GM21717 (cell line): ENCODE measurements at regions not wholly inside any gene's neighbourhood (a gene's known extent, or its start where the extent isn't known, plus 50 kb on each side); places are given as distances from the start of the nearest gene placed in this dataset.
"Not testable (repeated sequence)": the region's sequence is repeated elsewhere in the genome, so short reads cannot be mapped to it uniquely, and the experiment has no call there.

Source experiments
- ATAC-seq: cut with Tn5 transposase; IDR thresholded peaks from one replicate; pipeline ENCODE4 v1.9.1; 2021; ENCODE audit warnings: mild to moderate bottlenecking, moderate library complexity; ENCODE audit not compliant: unreplicated experiment

- ATAC-seq: not testable (repeated sequence)
Observed at GRCh38 chr17:20681746-20682722, 102.5 kb downstream of the CDRT15L2 start.

DNA sequence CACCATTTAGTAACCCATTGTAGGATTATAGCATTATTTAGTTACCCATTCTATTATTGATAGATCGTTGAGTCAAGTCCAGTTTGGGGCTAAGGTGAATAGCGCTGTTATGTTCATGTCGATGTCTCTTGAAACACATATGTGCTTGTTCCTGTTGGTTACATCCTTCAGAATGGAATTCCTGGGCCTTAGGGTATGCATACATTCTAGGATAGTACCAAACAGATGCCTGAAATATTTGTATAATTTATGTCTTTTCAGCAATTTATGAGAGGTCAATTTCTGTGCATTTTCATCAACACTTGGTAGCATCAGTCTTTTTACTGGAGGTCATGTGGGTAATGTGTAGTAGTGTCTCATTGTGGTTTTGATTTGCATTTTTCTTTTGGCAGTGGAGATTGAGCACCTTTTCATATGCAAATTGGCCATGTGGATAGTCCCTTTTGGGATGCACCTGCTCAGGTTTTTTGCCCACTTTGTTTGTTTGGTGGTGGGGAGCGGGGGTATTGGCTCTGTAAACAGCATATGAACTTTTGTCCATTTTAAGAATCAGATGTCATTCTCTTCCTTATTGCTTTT, 104.2 kb downstream of the CDRT15L2 start:
- not testable (repeated sequence) for ATAC-seq

- ATAC-seq: not testable (repeated sequence)
Observed at GRCh38 chr17:20684975-20685374, 105.5 kb downstream of the CDRT15L2 start.

GRCh38 chr17:20687584-20687983, 108.1 kb downstream of the CDRT15L2 start:
- ATAC-seq: not testable (repeated sequence)

DNA sequence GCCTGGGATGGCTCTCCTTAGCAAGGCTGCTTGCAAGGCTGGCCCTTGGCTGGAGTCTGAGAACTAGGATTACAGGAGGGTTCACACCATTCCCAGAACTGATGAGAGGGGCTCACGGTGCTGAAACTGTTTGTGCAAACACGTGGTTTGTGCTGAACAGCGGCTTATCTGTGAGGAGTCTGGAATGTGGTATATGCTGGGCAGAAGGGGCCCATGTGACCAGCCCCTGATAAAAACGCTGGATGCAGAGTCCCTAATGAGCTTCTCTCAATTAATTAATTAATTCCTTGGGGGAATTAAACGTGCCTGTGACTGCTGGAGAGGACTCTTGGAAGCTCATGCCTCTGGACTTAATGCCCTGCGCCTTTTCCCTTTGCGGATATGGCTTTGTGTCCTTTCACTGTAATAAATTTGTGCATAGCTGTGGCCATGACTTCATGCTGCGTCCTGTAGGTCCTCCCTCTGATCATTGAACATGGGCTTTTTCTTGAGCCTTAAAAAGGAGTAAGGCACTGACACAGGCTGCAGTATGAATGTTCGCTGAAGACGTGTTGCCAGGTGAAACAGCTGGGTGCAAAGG, 109.7 kb downstream of the CDRT15L2 start:
- ATAC-seq: not testable (repeated sequence)

GRCh38 chr17:20692706-20693105, 113.2 kb downstream of the CDRT15L2 start:
- not testable (repeated sequence) for ATAC-seq

GRCh38 chr17:20695871-20696270, 116.3 kb downstream of the CDRT15L2 start:
- not testable (repeated sequence) for ATAC-seq

DNA sequence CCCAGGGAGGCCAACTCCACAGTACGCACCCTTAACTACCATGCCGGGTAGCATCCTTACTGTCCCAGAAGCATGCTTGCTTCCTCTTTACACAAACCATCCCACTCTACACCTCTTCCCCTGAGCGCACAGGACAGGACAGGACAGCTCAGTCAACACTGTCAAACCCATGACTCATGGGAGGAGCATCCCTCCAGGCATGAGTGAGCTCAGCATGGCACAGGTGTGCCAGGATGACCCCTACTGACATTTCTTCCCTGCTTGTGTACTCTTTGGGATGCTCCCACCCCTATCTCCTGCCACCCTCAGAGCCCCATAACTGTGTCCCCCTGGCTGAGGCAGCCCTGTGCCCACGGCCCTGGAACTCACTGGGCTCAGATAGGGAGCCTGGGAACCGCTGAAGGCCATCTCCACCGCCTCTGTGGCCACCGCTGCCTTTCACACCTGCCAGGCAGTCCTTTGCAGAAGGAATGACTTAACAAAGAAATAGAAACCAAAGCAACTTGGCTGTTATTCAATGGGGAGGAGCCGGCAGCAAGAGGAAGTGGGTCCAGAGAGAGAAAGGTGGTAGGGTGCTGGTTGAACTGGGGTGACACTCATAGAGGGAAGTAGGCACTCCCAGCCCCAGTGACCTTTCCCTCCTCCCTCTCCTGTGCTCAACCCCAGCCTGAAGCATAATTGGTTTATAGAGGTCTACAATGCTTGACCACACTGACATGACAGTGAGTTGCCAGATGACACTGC, 119.1 kb downstream of the CDRT15L2 start:
- peak; percentile 87 for ATAC-seq

DNA sequence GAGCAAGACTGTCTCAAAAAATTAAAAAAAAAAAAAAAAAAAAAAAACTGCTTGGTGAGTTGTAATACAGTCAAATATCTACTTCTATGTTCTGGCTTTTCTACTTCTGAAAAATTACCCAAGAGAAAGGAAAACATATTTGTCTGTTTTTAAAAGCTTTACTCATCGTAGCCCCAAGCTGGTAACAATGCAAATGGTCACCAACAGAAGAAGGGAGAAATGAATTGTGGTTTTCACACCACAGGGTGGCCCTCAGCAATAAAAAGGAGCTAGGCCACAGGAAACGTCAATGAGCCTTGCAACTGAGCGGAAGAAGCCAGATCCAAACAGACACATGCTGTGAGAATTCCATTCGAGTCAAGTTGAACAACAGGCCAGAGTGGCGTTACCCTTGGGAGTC, 121.0 kb downstream of the CDRT15L2 start:
- not testable (repeated sequence) for ATAC-seq

DNA sequence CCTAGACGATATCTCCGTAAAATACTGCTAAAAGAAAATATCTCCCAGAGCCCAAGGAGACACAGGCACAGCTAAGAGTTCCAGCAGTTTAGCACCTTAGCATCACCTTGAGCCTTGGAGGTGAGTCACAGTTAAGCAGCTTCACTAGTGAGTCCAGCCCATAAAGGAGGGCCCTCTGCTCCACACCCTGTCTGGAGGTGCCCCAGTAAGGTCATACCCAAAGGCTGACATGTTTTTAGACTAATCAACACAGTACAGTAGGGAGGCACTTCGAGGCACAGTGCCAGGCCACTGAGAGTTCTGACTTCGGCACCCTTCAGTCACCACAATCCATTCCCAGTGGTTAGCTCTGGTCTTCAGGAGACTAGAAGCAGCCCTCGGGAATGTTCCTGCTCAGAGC, 121.8 kb downstream of the CDRT15L2 start:
- ATAC-seq: not testable (repeated sequence)

GRCh38 chr17:20702692-20703091, 123.2 kb downstream of the CDRT15L2 start:
- no peak for ATAC-seq

DNA sequence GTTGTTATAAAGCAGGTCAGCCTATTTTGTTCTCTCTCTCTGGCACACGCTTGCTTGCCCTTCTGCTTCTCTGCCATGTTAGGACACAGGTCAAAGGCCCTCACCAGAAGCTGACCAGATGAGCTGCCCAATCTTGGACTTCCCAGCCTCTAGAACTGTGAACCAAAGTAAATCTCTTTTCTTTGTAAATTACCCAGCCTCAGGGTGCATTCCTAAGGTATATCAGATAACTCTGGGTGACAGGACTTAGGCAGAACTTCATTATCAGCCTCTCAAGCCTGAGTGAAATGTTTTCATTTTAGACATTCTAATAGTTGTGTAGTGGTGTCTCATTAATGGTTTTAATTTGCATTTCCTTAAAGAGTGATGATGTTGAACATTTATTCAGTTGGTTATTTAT, 124.3 kb downstream of the CDRT15L2 start:
- ATAC-seq: no peak

DNA sequence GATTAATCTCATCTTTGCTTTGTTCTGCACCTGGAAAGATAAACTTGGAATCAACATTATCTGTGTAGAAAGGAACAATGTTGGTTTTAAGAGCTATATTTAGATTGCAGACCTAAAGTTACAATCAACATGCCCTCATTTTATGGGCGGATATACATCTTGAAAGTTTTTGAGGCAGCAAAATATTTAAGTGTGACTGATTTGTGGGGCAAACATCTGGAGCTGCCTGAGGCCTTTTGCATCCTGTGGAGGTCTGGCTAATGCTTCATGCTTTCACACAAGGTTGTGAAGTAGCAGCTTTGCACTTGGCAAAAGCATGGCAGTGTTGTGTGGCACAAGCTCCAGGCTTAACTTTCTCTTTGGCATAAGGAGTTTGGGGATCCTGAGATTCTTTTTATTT, 125.7 kb downstream of the CDRT15L2 start:
- not testable (repeated sequence) for ATAC-seq

- ATAC-seq: no peak
Observed at GRCh38 chr17:20706751-20707373, 127.3 kb downstream of the CDRT15L2 start.

DNA sequence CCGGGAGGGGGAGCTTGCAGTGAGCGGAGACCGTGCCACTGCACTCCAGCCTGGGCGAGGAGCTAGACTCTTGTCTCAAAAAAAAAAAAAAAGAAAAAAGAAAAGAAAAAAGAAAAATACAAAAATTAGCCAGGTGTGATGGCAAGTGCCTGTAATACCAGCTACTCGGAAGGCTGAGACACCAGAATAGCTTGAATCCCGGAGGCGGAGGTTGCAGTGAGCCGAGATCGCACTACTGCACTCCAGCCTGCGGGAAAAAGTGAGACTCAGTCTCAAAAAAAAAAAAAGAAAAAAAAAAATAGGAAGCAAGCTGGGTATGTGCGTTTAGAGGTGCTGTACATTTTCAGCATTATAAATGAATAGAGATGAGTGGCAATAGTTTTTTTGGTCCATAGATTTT, 129.3 kb downstream of the CDRT15L2 start:
- not testable (repeated sequence) for ATAC-seq

- ATAC-seq: not testable (repeated sequence)
Observed at GRCh38 chr17:20716481-20716880, 137.0 kb downstream of the CDRT15L2 start.

DNA sequence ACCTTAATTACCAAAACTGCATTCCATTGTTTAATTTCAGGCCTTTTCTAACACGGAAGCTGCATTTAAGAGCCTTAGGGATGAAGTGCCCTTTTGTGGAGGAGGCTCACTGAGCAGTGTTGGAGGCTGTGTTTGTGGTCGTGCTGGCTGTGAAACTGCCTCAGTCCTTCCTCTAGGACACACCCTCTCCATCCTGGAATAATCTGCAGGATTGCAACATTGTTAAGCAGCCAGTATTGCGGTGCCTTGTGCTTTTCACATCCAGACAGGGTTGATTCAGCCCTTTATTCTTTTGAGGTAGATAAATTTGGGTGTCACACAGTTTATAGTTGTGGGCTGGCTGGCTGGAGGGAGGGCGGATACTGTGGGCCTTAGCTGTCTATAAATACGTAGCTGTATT, 141.6 kb downstream of the CDRT15L2 start:
- ATAC-seq: no peak

GRCh38 chr17:20724391-20724790, 144.9 kb downstream of the CDRT15L2 start:
- not testable (repeated sequence) for ATAC-seq

DNA sequence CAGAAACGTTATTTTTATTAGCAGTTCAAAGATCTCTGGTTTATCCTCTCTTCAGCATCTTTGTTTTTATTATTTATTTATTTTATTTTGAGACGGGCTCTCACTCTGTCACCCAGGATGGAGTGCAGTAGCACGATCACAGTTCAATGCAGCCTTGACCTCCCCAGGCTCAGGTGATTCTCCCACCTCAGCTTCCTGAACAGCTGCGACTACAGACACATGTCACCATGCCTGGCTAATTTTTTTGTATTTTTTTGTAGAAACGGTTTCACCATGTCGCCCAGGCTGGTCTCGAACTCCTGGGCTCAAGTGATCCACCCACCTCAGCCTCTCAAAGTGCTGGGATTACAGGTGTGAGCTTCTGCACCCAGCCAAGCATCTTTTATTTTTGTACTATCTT, 147.7 kb downstream of the CDRT15L2 start:
- not testable (repeated sequence) for ATAC-seq

DNA sequence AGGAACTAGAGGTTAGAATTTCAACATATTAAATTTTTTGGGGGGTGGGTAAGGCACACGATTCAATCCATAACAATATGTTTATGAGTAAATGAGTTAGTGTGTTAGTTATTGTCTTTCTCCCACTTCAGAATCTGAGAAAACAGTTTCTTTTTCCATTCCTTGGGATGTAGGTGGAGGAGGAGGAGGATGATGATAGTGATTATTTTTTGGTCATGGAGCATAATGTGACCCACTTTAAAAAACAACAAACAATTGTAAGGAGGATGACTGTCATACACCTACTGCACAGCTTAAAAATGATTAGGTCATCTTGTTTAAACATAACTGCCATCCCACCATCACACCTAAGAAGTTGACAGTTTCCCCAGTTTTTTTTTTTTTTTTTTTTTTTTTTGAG, 148.7 kb downstream of the CDRT15L2 start:
- ATAC-seq: no peak
